ENCODE measurements at regions not wholly inside any gene's neighbourhood (a gene's known extent, or its start where the extent isn't known, plus 50 kb on each side); places are given as distances from the start of the nearest gene placed in this dataset.

DNA sequence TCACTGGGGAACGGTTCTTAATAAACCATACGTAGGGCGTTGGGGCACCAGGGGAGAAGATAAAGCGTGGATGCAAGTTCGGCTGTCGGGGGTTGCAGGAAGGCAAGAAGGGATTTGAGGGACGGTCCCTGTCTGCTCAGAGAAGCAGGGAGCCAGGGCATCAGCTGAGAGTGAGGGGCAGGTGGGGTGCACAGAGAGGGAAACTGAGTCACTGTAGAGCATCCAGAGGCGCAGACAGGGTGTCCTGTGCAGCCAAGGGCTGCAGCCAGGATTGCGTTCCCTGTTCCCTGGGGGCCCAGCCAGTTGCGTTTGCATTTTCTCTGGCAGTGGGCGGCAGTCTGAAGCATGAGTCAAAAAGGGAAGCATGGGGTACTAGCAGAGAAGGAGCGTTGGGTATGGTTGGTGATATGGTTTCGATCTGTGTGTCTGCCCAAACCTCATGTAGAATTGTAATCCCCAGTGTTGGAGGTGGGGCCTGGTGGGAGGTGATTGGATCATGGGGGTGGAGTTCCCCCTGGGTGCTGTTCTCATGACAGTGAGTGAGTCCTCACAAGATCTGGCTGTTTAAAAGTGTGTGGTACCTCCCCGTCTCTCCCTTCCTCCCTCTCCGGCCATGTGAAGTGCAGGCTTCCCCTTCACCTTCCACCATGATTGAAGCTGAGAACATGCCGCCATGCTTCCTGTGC, 202.9 kb downstream of the NDUFA10 start:
- Mint-ChIP-seq H3K27me3 (ENCODE audit: unreplicated experiment) (peaks cover 14% of the 10 kb centered on the region), H3K4me3 (ENCODE audit: unreplicated experiment) (no peak overlapping the region), H3K36me3 (ENCODE audit: low read depth, unreplicated experiment) (no peaks in the 10 kb centered on the region), H3K27ac (ENCODE audit: unreplicated experiment) (no peak overlapping the region), H3K4me1 (ENCODE audit: unreplicated experiment) (peaks cover 10% of the 10 kb centered on the region), H3K9me3 (ENCODE audit: unreplicated experiment) (no peaks in the 10 kb centered on the region)
- no peak for TF ChIP-seq CTCF (IDR thresholded peaks at IDR 0.05; ENCODE audit: unreplicated experiment)
- no peak for DNase-seq (ENCODE audit: low spot score)

DNA sequence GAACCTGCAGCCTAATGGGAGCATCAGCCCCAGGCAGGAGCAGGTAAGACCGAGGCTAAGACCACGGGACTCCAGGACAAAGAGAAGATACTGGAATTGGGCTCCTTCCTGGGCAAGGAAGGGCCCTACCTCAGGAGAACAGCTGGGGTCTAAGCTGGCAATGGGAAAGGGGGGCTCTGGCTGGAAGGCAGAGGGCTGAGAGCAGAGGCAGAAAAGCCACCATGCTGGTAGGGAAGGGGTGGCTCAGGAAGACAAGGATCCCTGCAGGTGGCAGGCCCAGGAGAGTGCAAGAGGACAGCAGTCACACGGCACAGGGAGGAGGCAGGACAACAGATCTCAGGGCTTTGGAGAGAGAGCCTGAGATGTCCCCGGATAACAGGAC, 203.5 kb downstream of the NDUFA10 start:
- no peak for TF ChIP-seq CTCF (IDR thresholded peaks at IDR 0.05; ENCODE audit: unreplicated experiment)
- Mint-ChIP-seq H3K4me3 (ENCODE audit: unreplicated experiment) (no peak overlapping the region), H3K27ac (ENCODE audit: unreplicated experiment) (no peak overlapping the region), H3K9me3 (ENCODE audit: unreplicated experiment) (no peaks in the 10 kb centered on the region), H3K4me1 (ENCODE audit: unreplicated experiment) (peaks cover 10% of the 10 kb centered on the region), H3K27me3 (ENCODE audit: unreplicated experiment) (peaks cover 14% of the 10 kb centered on the region), H3K36me3 (ENCODE audit: low read depth, unreplicated experiment) (no peaks in the 10 kb centered on the region)
- no peak for DNase-seq (ENCODE audit: low spot score)

GRCh38 chr2:239820836-239821693, 204.1 kb downstream of the NDUFA10 start:
- no peak overlapping the region for H3K27ac Mint-ChIP-seq (ENCODE audit: unreplicated experiment)
- peak; percentile 2 for DNase-seq (ENCODE audit: low spot score)
- peaks cover 17% of the 10 kb centered on the region for H3K27me3 Mint-ChIP-seq (ENCODE audit: unreplicated experiment)
- no peak overlapping the region for H3K4me3 Mint-ChIP-seq (ENCODE audit: unreplicated experiment)
- H3K36me3 Mint-ChIP-seq (ENCODE audit: low read depth, unreplicated experiment), result no peaks in the 10 kb centered on the region
- no peak for TF ChIP-seq CTCF (IDR thresholded peaks at IDR 0.05; ENCODE audit: unreplicated experiment)
- H3K4me1 Mint-ChIP-seq (ENCODE audit: unreplicated experiment), result peaks cover 11% of the 10 kb centered on the region
- no peaks in the 10 kb centered on the region for H3K9me3 Mint-ChIP-seq (ENCODE audit: unreplicated experiment)

DNA sequence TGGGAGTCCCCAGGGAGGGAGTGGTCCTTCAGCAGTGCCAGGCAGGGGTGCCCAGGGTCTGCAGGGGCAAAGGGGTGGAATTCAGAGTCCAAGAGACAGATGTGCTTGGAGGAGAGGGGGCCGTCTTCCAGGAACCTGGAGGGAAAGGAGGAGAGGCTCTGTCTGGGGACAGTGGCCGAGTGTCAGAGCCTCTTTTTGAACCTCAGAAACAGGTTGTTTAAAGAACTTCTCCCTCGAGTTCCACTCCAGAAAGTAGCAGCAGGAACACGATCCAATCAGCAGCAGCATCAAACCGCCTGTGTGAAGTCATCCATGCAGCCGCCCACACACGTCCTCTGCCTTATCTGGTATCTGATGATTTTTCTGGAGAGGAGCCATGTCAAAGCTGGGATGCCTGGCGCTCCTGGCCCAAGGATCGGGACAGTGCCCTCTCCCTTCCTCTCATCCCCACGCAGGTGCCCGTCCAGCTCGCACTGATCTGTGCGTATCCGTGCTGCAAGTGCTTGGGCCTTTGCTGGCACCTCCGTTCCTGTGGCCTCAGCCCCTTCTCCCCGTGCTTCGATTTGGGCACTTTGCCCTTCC, 205.1 kb downstream of the NDUFA10 start:
- Mint-ChIP-seq H3K27me3 (ENCODE audit: unreplicated experiment) (peaks cover 17% of the 10 kb centered on the region), H3K4me1 (ENCODE audit: unreplicated experiment) (peaks cover 18% of the 10 kb centered on the region), H3K9me3 (ENCODE audit: unreplicated experiment) (no peaks in the 10 kb centered on the region), H3K36me3 (ENCODE audit: low read depth, unreplicated experiment) (no peaks in the 10 kb centered on the region), H3K4me3 (ENCODE audit: unreplicated experiment) (no peak overlapping the region), H3K27ac (ENCODE audit: unreplicated experiment) (no peak overlapping the region)
- DNase-seq (ENCODE audit: low spot score), result no peak
- TF ChIP-seq CTCF (IDR thresholded peaks at IDR 0.05; ENCODE audit: unreplicated experiment), result no peak

Measured in endothelial cell (in vitro differentiated cells).